C4-2B (cell line): ENCODE measurements at regions not wholly inside any gene's neighbourhood (a gene's known extent, or its start where the extent isn't known, plus 50 kb on each side); places are given as distances from the start of the nearest gene placed in this dataset.
"Not testable (repeated sequence)": the region's sequence is repeated elsewhere in the genome, so short reads cannot be mapped to it uniquely, and the experiment has no call there.

Experiments used
- H3K27ac ChIP-seq: fragments of 450-650 bp; 2 replicates; pipeline ENCODE4 v1.5.1; 2017
- ZFX ChIP-seq: fragments of 450-650 bp; IDR thresholded peaks from 2 replicates; pipeline ENCODE4 v1.6.1; 2017
- TF ChIP-seq, protein P1 (sequence below): fragments of 450-650 bp; conservative IDR thresholded peaks from 2 replicates; pipeline ENCODE4 v1.5.1; 2017; ENCODE audit warnings: mild to moderate bottlenecking

DNA sequence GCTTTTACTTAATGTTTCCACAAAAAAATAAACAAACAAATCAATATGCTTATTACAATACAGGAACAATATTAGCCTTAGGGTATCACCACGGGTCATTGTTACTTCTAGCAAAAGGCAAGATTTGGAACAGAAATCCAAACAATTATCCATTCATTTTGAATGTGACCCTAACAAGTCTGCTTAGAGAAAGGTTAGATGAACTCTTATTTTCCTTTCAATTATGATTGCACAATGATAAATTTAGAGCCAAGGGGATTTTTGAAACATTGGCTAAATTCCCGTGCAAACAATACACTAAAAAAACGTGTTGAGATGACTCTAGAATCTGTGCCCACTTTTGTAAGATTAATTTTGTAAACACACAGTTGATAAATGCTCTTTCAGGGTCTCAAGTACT lies 474.7 kb downstream of the PCDH7 start:
- no peak for TF ChIP-seq ZFX
- TF ChIP-seq, protein P1, sequence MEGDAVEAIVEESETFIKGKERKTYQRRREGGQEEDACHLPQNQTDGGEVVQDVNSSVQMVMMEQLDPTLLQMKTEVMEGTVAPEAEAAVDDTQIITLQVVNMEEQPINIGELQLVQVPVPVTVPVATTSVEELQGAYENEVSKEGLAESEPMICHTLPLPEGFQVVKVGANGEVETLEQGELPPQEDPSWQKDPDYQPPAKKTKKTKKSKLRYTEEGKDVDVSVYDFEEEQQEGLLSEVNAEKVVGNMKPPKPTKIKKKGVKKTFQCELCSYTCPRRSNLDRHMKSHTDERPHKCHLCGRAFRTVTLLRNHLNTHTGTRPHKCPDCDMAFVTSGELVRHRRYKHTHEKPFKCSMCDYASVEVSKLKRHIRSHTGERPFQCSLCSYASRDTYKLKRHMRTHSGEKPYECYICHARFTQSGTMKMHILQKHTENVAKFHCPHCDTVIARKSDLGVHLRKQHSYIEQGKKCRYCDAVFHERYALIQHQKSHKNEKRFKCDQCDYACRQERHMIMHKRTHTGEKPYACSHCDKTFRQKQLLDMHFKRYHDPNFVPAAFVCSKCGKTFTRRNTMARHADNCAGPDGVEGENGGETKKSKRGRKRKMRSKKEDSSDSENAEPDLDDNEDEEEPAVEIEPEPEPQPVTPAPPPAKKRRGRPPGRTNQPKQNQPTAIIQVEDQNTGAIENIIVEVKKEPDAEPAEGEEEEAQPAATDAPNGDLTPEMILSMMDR, result no peak
- H3K27ac ChIP-seq, result no peak overlapping the region

DNA sequence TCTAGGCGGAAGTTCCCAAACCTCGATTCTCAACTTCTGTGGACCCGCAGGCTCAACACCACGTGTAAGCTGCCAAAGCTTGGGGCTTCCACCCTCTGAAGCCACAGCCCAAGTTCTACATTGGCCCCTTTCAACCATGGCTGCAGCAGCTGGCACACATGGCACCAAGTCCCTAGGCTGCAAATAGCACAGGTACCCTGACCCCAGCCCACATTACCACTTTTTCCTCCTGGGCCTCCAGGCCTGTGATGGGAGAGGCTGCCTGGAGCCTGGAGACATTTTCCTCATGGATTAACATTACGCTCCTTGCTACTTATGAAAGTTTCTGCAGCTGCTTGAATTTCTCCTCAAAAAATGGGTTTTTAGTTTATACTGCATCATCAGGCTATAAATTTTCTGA lies 479.5 kb downstream of the PCDH7 start:
- H3K27ac ChIP-seq, result no peak overlapping the region
- TF ChIP-seq, protein P1, result no peak
- no peak for TF ChIP-seq ZFX

DNA sequence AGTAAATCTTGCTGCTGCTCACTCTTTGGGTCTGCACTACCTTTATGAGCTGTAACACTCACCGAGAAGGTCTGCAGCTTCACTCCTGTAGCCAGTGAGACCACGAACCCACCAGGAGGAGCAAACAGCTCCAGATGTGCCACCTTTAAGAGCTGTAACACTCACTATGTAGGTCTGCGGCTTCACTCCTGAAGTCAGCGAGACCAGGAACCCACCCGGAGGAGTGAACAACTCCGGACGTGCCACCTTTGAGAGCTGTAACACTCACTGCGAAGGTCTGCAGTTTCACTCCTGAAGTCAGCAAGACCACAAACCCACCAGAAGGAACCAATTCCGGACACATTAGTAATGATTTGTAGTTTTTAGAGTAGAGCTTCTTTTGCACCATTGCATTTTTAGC lies 481.9 kb downstream of the PCDH7 start:
- H3K27ac ChIP-seq, result not testable (repeated sequence)

DNA sequence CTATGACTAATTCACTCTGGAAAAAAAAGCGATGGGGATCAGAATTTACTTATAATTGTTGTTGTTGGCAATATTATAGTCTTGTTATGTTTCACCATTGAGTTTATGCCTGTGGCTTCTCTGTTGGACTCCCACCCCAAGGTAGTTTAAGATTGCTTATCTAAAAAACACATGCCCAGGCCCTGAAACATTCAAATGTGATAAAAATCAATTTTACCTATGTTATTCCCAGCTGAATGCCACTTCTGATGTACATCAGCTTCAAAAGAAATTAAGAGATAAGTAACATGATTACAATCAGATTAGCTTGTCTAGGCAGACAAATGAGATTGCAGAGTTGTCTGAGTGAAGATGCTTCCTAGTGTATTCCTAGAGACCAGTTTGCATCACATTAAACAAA lies 484.7 kb downstream of the PCDH7 start:
- TF ChIP-seq ZFX, result no peak
- TF ChIP-seq, protein P1, result no peak
- H3K27ac ChIP-seq, result no peak overlapping the region

DNA sequence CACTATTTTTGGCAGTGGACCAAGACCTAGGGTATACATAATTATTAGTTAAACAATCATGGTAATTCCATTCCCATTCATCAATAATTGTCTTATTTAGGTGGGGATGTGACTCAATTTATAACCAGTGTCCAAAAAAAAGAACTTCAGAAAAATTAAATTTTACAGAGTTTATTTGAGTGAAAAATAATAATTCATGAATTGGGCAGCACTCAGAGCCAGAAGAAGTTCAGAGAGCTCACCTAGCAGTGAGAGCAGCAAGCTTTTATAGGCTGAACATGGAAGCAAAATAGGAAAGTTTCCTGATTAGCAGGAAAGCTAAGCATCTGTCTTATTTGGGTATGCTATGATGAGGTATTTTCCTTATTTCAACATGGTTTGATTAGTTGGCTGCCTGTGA lies 500.8 kb downstream of the PCDH7 start:
- H3K27ac ChIP-seq, result no peak overlapping the region
- no peak for TF ChIP-seq ZFX
- TF ChIP-seq, protein P1, result no peak

DNA sequence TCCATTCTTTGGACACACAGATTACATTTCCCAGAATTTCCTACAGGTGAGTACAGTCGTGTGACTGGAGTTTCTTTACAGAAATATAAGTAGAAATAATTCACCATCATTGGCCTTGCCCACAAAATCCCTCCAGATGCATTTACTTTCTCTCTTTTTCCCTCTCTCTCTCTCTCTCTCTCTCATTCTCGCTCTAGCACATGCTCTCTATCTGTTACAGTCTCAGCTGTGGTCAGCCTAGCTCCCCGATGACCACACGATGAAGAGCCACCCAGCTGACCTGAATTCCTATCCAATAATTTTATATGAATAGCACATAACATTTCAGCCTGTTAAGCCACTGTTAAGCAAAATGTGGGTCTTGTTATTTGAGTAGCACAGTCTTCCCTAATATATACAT lies 507.9 kb downstream of the PCDH7 start:
- H3K27ac ChIP-seq, result no peak overlapping the region
- TF ChIP-seq ZFX, result no peak
- TF ChIP-seq, protein P1, result no peak

DNA sequence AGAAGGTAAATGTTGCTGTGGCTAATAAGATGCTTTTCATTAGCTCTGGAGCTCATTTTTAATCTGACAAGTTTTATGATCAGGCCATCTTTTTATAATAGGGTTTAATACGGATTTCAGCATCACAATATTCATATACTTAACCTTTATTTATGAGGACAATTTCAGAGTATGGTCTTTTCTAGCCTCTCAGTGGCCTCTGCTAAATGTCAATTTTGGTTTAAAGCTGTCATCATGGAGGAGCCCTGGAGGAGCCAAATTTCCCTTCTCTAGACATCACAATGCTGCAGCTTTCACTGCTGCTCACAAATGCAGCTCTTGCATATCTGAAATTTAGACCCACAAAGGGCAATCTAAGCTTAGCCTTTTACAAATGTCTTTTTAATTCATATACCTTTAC lies 510.4 kb downstream of the PCDH7 start:
- no peak overlapping the region for H3K27ac ChIP-seq
- TF ChIP-seq, protein P1, result no peak
- no peak for TF ChIP-seq ZFX

DNA sequence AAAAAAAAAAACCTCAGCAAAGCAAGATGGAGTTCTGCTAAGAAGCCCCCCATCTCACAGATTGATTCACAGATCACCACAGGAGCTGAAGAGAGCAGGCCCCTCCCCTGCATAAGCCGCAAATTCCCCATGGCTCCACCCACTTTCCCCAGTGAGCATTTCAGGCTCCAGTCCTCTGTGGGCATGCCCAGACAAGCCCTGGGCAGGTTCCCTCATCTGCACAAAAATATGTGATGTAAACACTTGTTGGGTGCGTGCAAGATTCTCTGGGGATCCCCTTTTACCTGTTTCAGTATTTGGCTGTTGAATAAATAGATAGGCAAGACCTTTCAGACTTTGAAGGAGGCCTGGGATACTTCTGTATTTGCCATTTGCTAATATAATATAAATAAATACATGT lies 514.3 kb downstream of the PCDH7 start:
- H3K27ac ChIP-seq, result no peak overlapping the region
- no peak for TF ChIP-seq ZFX
- TF ChIP-seq, protein P1, result no peak
